ENCODE measurements at regions not wholly inside any gene's neighbourhood (a gene's known extent, or its start where the extent isn't known, plus 50 kb on each side); places are given as distances from the start of the nearest gene placed in this dataset.

- H3K4me1 ChIP-seq (ENCODE audit: insufficient read depth), result no peaks in the 10 kb centered on the region
- TF ChIP-seq EZH2 (IDR thresholded peaks at IDR 0.05; ENCODE audit: borderline replicate concordance) (no peak), EZH2phosphoT487 (IDR thresholded peaks at IDR 0.05; ENCODE audit: low read depth, severe bottlenecking, unreplicated experiment) (no peak), CTCF (IDR thresholded peaks at IDR 0.05; ENCODE audit: poor library complexity) (no peak)
- no peaks in the 10 kb centered on the region for H4K20me1 ChIP-seq (ENCODE audit: insufficient read depth, poor library complexity, severe bottlenecking)
- no peak for DNase-seq (ENCODE audit: low spot score)
- no peaks in the 10 kb centered on the region for H3K9me2 ChIP-seq (replicated peaks; ENCODE audit: insufficient read depth)
- WGBS (ENCODE audit: low lambda C conversion rate, missing lambda C conversion rate), result 54% methylated on average over 1 of the region's 1 CpG
- no peaks in the 10 kb centered on the region for H3K36me3 ChIP-seq (replicated peaks; ENCODE audit: insufficient read depth, low read depth)
- no peak overlapping the region for H2AFZ ChIP-seq
- no peak overlapping the region for H3K27ac ChIP-seq
- H3K9me3 ChIP-seq (ENCODE audit: low read depth), result no peaks in the 10 kb centered on the region
- peaks cover 4% of the 10 kb centered on the region for H3K27me3 ChIP-seq
- H3K79me2 ChIP-seq, result no peaks in the 10 kb centered on the region
- no peak overlapping the region for H3K4me3 ChIP-seq
- no peak overlapping the region for H3K4me2 ChIP-seq
Observed at GRCh38 chr3:190790185-190790584, 72.3 kb downstream of the GMNC start.

DNA sequence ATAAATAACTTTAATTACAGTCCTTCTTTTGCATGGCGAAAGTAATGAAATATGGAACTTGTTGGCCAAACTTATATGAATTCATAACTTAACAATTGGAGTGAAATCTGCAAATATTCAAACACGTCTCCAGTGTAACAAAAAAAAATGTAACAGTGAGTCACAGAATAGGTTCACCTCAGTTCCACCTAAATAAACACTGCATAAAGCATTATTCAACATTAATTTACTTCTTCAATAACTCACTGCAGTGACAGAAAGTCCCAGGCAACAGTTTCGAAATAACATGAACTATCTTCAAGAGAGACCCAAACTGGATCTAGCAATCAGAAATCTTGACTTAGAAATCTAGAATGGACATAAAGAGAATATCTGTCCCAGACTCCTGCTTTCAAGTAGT lies 75.6 kb downstream of the GMNC start:
- DNase-seq (ENCODE audit: low spot score), result no peak
- no peaks in the 10 kb centered on the region for H3K9me3 ChIP-seq (ENCODE audit: low read depth)
- no peaks in the 10 kb centered on the region for H4K20me1 ChIP-seq (ENCODE audit: insufficient read depth, poor library complexity, severe bottlenecking)
- H3K36me3 ChIP-seq (replicated peaks; ENCODE audit: insufficient read depth, low read depth), result no peaks in the 10 kb centered on the region
- H3K4me1 ChIP-seq (ENCODE audit: insufficient read depth), result no peaks in the 10 kb centered on the region
- H3K4me2 ChIP-seq, result no peak overlapping the region
- no peaks in the 10 kb centered on the region for H3K9me2 ChIP-seq (replicated peaks; ENCODE audit: insufficient read depth)
- H3K79me2 ChIP-seq, result no peaks in the 10 kb centered on the region
- H2AFZ ChIP-seq, result no peak overlapping the region
- no peak overlapping the region for H3K4me3 ChIP-seq
- WGBS (ENCODE audit: low lambda C conversion rate, missing lambda C conversion rate), result 82% methylated on average over 3 of the region's 3 CpGs
- no peak overlapping the region for H3K27ac ChIP-seq
- H3K27me3 ChIP-seq, result peaks cover 4% of the 10 kb centered on the region
- TF ChIP-seq EZH2phosphoT487 (IDR thresholded peaks at IDR 0.05; ENCODE audit: low read depth, severe bottlenecking, unreplicated experiment), result no peak
- no peak for TF ChIP-seq CTCF (IDR thresholded peaks at IDR 0.05; ENCODE audit: poor library complexity)
- TF ChIP-seq EZH2 (IDR thresholded peaks at IDR 0.05; ENCODE audit: borderline replicate concordance), result no peak

DNA sequence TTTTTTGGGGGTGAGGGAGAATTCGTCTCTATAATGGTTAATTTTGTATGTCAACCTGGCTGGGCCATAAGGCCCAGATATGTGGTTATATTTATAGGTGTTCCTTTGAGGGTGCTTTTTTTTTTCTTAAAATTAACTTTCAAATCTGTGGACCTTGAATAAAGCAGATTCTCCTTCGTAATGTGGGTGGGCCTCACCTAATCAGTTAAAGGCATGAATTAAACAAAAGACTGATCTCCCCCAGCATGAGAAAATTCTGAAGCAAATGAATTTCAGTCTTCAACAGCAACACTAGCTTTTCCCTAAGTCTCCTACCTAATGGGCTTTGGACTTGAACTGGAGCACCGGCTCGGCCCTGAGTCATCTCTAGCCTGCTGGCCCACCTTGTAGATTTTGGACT lies 77.4 kb downstream of the GMNC start:
- no peaks in the 10 kb centered on the region for H3K4me1 ChIP-seq (ENCODE audit: insufficient read depth)
- no peaks in the 10 kb centered on the region for H3K79me2 ChIP-seq
- no peak for DNase-seq (ENCODE audit: low spot score)
- no peaks in the 10 kb centered on the region for H4K20me1 ChIP-seq (ENCODE audit: insufficient read depth, poor library complexity, severe bottlenecking)
- no peak overlapping the region for H2AFZ ChIP-seq
- no peaks in the 10 kb centered on the region for H3K36me3 ChIP-seq (replicated peaks; ENCODE audit: insufficient read depth, low read depth)
- no peak overlapping the region for H3K27ac ChIP-seq
- no peaks in the 10 kb centered on the region for H3K9me3 ChIP-seq (ENCODE audit: low read depth)
- no peak overlapping the region for H3K4me2 ChIP-seq
- WGBS (ENCODE audit: low lambda C conversion rate, missing lambda C conversion rate), result 93% methylated on average over 4 of the region's 4 CpGs
- H3K4me3 ChIP-seq, result no peak overlapping the region
- peaks cover 4% of the 10 kb centered on the region for H3K27me3 ChIP-seq
- H3K9me2 ChIP-seq (replicated peaks; ENCODE audit: insufficient read depth), result no peaks in the 10 kb centered on the region
- TF ChIP-seq CTCF (IDR thresholded peaks at IDR 0.05; ENCODE audit: poor library complexity), result no peak
- no peak for TF ChIP-seq EZH2 (IDR thresholded peaks at IDR 0.05; ENCODE audit: borderline replicate concordance)
- no peak for TF ChIP-seq EZH2phosphoT487 (IDR thresholded peaks at IDR 0.05; ENCODE audit: low read depth, severe bottlenecking, unreplicated experiment)

DNA sequence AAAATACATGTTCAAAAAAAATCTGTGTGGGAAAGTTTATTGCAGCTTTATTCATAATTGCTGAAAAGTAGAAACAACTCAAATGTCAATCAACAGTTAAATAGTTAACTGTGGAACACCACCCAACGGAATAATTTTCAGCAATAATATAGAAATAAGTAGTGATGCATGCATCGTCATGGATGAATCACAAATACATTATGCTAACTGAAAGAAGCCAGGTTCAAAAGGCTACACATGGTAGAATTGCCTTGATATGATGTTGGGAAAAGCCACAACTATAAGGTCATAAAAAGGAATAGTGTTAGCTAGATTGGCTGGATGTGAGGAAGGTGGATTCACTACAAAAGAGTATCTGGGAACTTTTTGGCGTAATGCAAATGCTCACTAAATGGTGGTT lies 82.0 kb downstream of the GMNC start:
- Histone ChIP-seq H4K20me1 (ENCODE audit: insufficient read depth, poor library complexity, severe bottlenecking) (no peaks in the 10 kb centered on the region), H3K36me3 (replicated peaks; ENCODE audit: insufficient read depth, low read depth) (no peaks in the 10 kb centered on the region), H3K27me3 (no peaks in the 10 kb centered on the region), H3K4me2 (no peak overlapping the region), H2AFZ (no peak overlapping the region), H3K27ac (no peak overlapping the region), H3K9me3 (ENCODE audit: low read depth) (no peaks in the 10 kb centered on the region), H3K4me1 (ENCODE audit: insufficient read depth) (no peaks in the 10 kb centered on the region), H3K79me2 (no peaks in the 10 kb centered on the region), H3K9me2 (replicated peaks; ENCODE audit: insufficient read depth) (no peaks in the 10 kb centered on the region), H3K4me3 (no peak overlapping the region)
- TF ChIP-seq EZH2phosphoT487 (IDR thresholded peaks at IDR 0.05; ENCODE audit: low read depth, severe bottlenecking, unreplicated experiment) (no peak), CTCF (IDR thresholded peaks at IDR 0.05; ENCODE audit: poor library complexity) (no peak), EZH2 (IDR thresholded peaks at IDR 0.05; ENCODE audit: borderline replicate concordance) (no peak)
- WGBS (ENCODE audit: low lambda C conversion rate, missing lambda C conversion rate), result 93% methylated on average over 3 of the region's 3 CpGs
- DNase-seq (ENCODE audit: low spot score), result no peak

All from hepatocyte (in vitro differentiated cells).